Dendritic cell treated with granulocyte-macrophage colony-stimulating factor and Interleukin-4, amounts not matched to agents 40 ng/mL and 50 ng/mL, for 4 days (primary cell): ENCODE measurements at regions not wholly inside any gene's neighbourhood (a gene's known extent, or its start where the extent isn't known, plus 50 kb on each side); places are given as distances from the start of the nearest gene placed in this dataset.

Source experiments
- H3K27ac Mint-ChIP-seq: one replicate; pipeline ENCODE4 v1.8.0; 2022; ENCODE audit warnings: mild to moderate bottlenecking, mixed read lengths
- H3K27me3 Mint-ChIP-seq: one replicate; pipeline ENCODE4 v1.8.0; 2022; ENCODE audit warnings: mild to moderate bottlenecking, mixed read lengths
- H3K36me3 Mint-ChIP-seq: one replicate; pipeline ENCODE4 v1.8.0; 2022; ENCODE audit warnings: low read depth, mixed read lengths
- H3K4me1 Mint-ChIP-seq: one replicate; pipeline ENCODE4 v1.8.0; 2022; ENCODE audit warnings: low read depth, mixed read lengths
- H3K4me3 Mint-ChIP-seq: one replicate; pipeline ENCODE4 v1.8.0; 2022; ENCODE audit warnings: mild to moderate bottlenecking, moderate library complexity, mixed read lengths
- H3K9me3 Mint-ChIP-seq: one replicate; pipeline ENCODE4 v1.8.0; 2022; ENCODE audit warnings: mixed read lengths
- intact Hi-C: fragments of 100-400 bp; cut with micrococcal nuclease; formaldehyde crosslinking; loops from one replicate; pipeline ENCODE4 v1.15.0; 2022

- intact Hi-C loops, result no loop called here
- no peak overlapping the region for H3K27ac Mint-ChIP-seq
- no peaks in the 10 kb centered on the region for H3K4me1 Mint-ChIP-seq
- H3K4me3 Mint-ChIP-seq, result no peak overlapping the region
- no peaks in the 10 kb centered on the region for H3K36me3 Mint-ChIP-seq
- no peaks in the 10 kb centered on the region for H3K9me3 Mint-ChIP-seq
- H3K27me3 Mint-ChIP-seq, result no peaks in the 10 kb centered on the region
Observed at GRCh38 chr12:105974738-105975137, 164.0 kb downstream of the NUAK1 start.

GRCh38 chr12:105975351-105975750 is 163.4 kb downstream of the NUAK1 start:
- intact Hi-C loops, result no loop called here
- H3K36me3 Mint-ChIP-seq, result no peaks in the 10 kb centered on the region
- H3K27me3 Mint-ChIP-seq, result no peaks in the 10 kb centered on the region
- no peaks in the 10 kb centered on the region for H3K4me1 Mint-ChIP-seq
- no peak overlapping the region for H3K27ac Mint-ChIP-seq
- no peak overlapping the region for H3K4me3 Mint-ChIP-seq
- no peaks in the 10 kb centered on the region for H3K9me3 Mint-ChIP-seq

GRCh38 chr12:105977236-105977635 is 161.5 kb downstream of the NUAK1 start:
- no peaks in the 10 kb centered on the region for H3K36me3 Mint-ChIP-seq
- no peak overlapping the region for H3K27ac Mint-ChIP-seq
- intact Hi-C loops, result no loop called here
- no peaks in the 10 kb centered on the region for H3K9me3 Mint-ChIP-seq
- no peaks in the 10 kb centered on the region for H3K4me1 Mint-ChIP-seq
- no peaks in the 10 kb centered on the region for H3K27me3 Mint-ChIP-seq
- H3K4me3 Mint-ChIP-seq, result no peak overlapping the region

- H3K27ac Mint-ChIP-seq, result no peak overlapping the region
- no peaks in the 10 kb centered on the region for H3K36me3 Mint-ChIP-seq
- H3K9me3 Mint-ChIP-seq, result no peaks in the 10 kb centered on the region
- H3K4me3 Mint-ChIP-seq, result no peak overlapping the region
- no peaks in the 10 kb centered on the region for H3K27me3 Mint-ChIP-seq
- no peaks in the 10 kb centered on the region for H3K4me1 Mint-ChIP-seq
- intact Hi-C loops, result no loop called here
Observed at GRCh38 chr12:105977652-105978051, 161.1 kb downstream of the NUAK1 start.

- H3K4me3 Mint-ChIP-seq, result no peak overlapping the region
Observed at GRCh38 chr12:105978276-105978675, 160.5 kb downstream of the NUAK1 start.

GRCh38 chr12:105978686-105979085 is 160.1 kb downstream of the NUAK1 start:
- H3K4me1 Mint-ChIP-seq, result no peaks in the 10 kb centered on the region
- no peaks in the 10 kb centered on the region for H3K9me3 Mint-ChIP-seq
- intact Hi-C loops, result no loop called here
- H3K4me3 Mint-ChIP-seq, result no peak overlapping the region
- no peak overlapping the region for H3K27ac Mint-ChIP-seq
- no peaks in the 10 kb centered on the region for H3K27me3 Mint-ChIP-seq
- H3K36me3 Mint-ChIP-seq, result no peaks in the 10 kb centered on the region

More at GRCh38 chr12:105978276-105978675, 160.5 kb downstream of the NUAK1 start:
- Mint-ChIP-seq H3K27me3 (no peaks in the 10 kb centered on the region), H3K4me1 (no peaks in the 10 kb centered on the region), H3K27ac (no peak overlapping the region), H3K36me3 (no peaks in the 10 kb centered on the region), H3K9me3 (no peaks in the 10 kb centered on the region)
- intact Hi-C loops, result no loop called here

GRCh38 chr12:105980085-105980484 is 158.7 kb downstream of the NUAK1 start:
- Mint-ChIP-seq H3K27me3 (no peaks in the 10 kb centered on the region), H3K9me3 (no peaks in the 10 kb centered on the region), H3K4me1 (no peaks in the 10 kb centered on the region), H3K36me3 (no peaks in the 10 kb centered on the region), H3K4me3 (no peak overlapping the region), H3K27ac (no peak overlapping the region)
- intact Hi-C loops, result no loop called here

GRCh38 chr12:105980533-105980932 is 158.2 kb downstream of the NUAK1 start:
- Mint-ChIP-seq H3K4me1 (no peaks in the 10 kb centered on the region), H3K9me3 (no peaks in the 10 kb centered on the region), H3K36me3 (no peaks in the 10 kb centered on the region), H3K4me3 (no peak overlapping the region), H3K27ac (no peak overlapping the region), H3K27me3 (no peaks in the 10 kb centered on the region)
- intact Hi-C loops, result no loop called here

GRCh38 chr12:105982022-105982421 is 156.7 kb downstream of the NUAK1 start:
- peaks cover 1% of the 10 kb centered on the region for H3K27me3 Mint-ChIP-seq
- no peak overlapping the region for H3K4me3 Mint-ChIP-seq
- intact Hi-C loops, result no loop called here
- no peaks in the 10 kb centered on the region for H3K4me1 Mint-ChIP-seq
- no peaks in the 10 kb centered on the region for H3K9me3 Mint-ChIP-seq
- H3K36me3 Mint-ChIP-seq, result no peaks in the 10 kb centered on the region
- H3K27ac Mint-ChIP-seq, result no peak overlapping the region

- Mint-ChIP-seq H3K27ac (no peak overlapping the region), H3K9me3 (no peaks in the 10 kb centered on the region), H3K4me3 (no peak overlapping the region), H3K27me3 (peaks cover 1% of the 10 kb centered on the region), H3K4me1 (no peaks in the 10 kb centered on the region), H3K36me3 (no peaks in the 10 kb centered on the region)
- intact Hi-C loops, result no loop called here
Observed at GRCh38 chr12:105983622-105984320, 155.0 kb downstream of the NUAK1 start.

- no peaks in the 10 kb centered on the region for H3K4me1 Mint-ChIP-seq
- no peaks in the 10 kb centered on the region for H3K9me3 Mint-ChIP-seq
- no peak overlapping the region for H3K4me3 Mint-ChIP-seq
- intact Hi-C loops, result no loop called here
- H3K27ac Mint-ChIP-seq, result no peak overlapping the region
- no peaks in the 10 kb centered on the region for H3K36me3 Mint-ChIP-seq
- H3K27me3 Mint-ChIP-seq, result peaks cover 1% of the 10 kb centered on the region
Observed at GRCh38 chr12:105985383-105985782, 153.4 kb downstream of the NUAK1 start.

- H3K27me3 Mint-ChIP-seq, result peaks cover 1% of the 10 kb centered on the region
- no peaks in the 10 kb centered on the region for H3K4me1 Mint-ChIP-seq
- H3K36me3 Mint-ChIP-seq, result no peaks in the 10 kb centered on the region
- H3K27ac Mint-ChIP-seq, result no peak overlapping the region
- intact Hi-C loops, result no loop called here
- no peaks in the 10 kb centered on the region for H3K9me3 Mint-ChIP-seq
- H3K4me3 Mint-ChIP-seq, result no peak overlapping the region
Observed at GRCh38 chr12:105986779-105987684, 151.7 kb downstream of the NUAK1 start.

GRCh38 chr12:105987685-105988035 is 151.1 kb downstream of the NUAK1 start:
- H3K4me1 Mint-ChIP-seq, result no peaks in the 10 kb centered on the region
- no peaks in the 10 kb centered on the region for H3K36me3 Mint-ChIP-seq
- H3K9me3 Mint-ChIP-seq, result no peaks in the 10 kb centered on the region
- peaks cover 1% of the 10 kb centered on the region for H3K27me3 Mint-ChIP-seq
- no peak overlapping the region for H3K27ac Mint-ChIP-seq
- intact Hi-C loops, result no loop called here
- H3K4me3 Mint-ChIP-seq, result no peak overlapping the region

GRCh38 chr12:105992849-105993740 is 145.7 kb downstream of the NUAK1 start:
- Mint-ChIP-seq H3K27me3 (no peaks in the 10 kb centered on the region), H3K27ac (no peak overlapping the region), H3K4me3 (no peak overlapping the region), H3K36me3 (no peaks in the 10 kb centered on the region), H3K9me3 (no peaks in the 10 kb centered on the region), H3K4me1 (no peaks in the 10 kb centered on the region)
- intact Hi-C loops, result no loop called here
